HepG2 (cell line): ENCODE measurements at regions not wholly inside any gene's neighbourhood (a gene's known extent, or its start where the extent isn't known, plus 50 kb on each side); places are given as distances from the start of the nearest gene placed in this dataset.

Experiments
- ATAC-seq: fragments of 200-7000 bp; cut with Tn5 transposase; 3 replicates; pipeline ENCODE4 v1.9.1; 2020; ENCODE audit warnings: mild to moderate bottlenecking, moderate library complexity
- BruUV-seq: library from RNA; stranded (reverse); fragments of 400-500 nt; replicated peaks from 2 replicates; lab custom pipeline; 2021; lab: Mats Ljungman, UMichigan
- CTCF ChIA-PET: fragments of 300-600 bp; formaldehyde crosslinking; extraction: SDS; loops from one replicate; lab custom pipeline; 2021; ENCODE audit warnings: low total read pairs, inconsistent platforms, low intra/inter-chr PET ratio; lab: Yijun Ruan, JAX
- POLR2A ChIA-PET: fragments of 350-600 bp; sonication (Branson Sonifier 250); formaldehyde crosslinking; loops from one replicate; lab custom pipeline; 2020; ENCODE audit warnings: antibody characterized with exemption, inconsistent platforms; lab: Yijun Ruan, JAX
- DNase-seq: peaks from one replicate; pipeline ENCODE4 v3.0.0-alpha.2; 2015; ENCODE audit warnings: low spot score
- FAIRE-seq: peaks from 3 replicates; lab custom pipeline; 2011; peaks lifted over from hg19 to GRCh38; lab: Jason Lieb, UNC
- H2AFZ ChIP-seq: one replicate; pipeline ENCODE4 v1.6.1; 2011; ENCODE audit warnings: low read length, inconsistent platforms
- H3K27ac ChIP-seq: fragments of 300-600 bp; 3 replicates; pipeline ENCODE4 v1.8.0; 2011; ENCODE audit warnings: mixed run types, mild to moderate bottlenecking, mixed read lengths, low read length, inconsistent platforms; ENCODE audit not compliant: insufficient read depth; ENCODE audit errors: extremely low read length
- H3K27me3 ChIP-seq, 2 experiments: fragments of 200-600 bp in 1 of 2; 2 replicates in 1 of 2; 3 replicates in 1 of 2; pipeline versions ENCODE4 v1.6.0 to v1.8.0; 2011; ENCODE audit warnings: low read length in 2 of 2, mild to moderate bottlenecking in 2 of 2, moderate library complexity in 2 of 2, inconsistent platforms in 1 of 2; ENCODE audit not compliant: insufficient read depth in 2 of 2, control insufficient read depth in 1 of 2
- H3K36me3 ChIP-seq, 2 experiments: fragments of 200-600 bp in 1 of 2; replicated peaks in 1 of 2; 2 replicates in 1 of 2; 3 replicates in 1 of 2; pipeline versions ENCODE4 v1.5.1 to v1.8.0; 2011; ENCODE audit warnings: low read length in 2 of 2, inconsistent platforms in 1 of 2; ENCODE audit not compliant: insufficient read depth in 2 of 2, control insufficient read depth in 1 of 2
- H3K4me1 ChIP-seq: 2 replicates; pipeline ENCODE4 v1.5.1; 2012; ENCODE audit warnings: low read length, inconsistent platforms; ENCODE audit not compliant: insufficient read depth
- H3K4me2 ChIP-seq: 2 replicates; pipeline ENCODE4 v1.6.0; 2011; ENCODE audit warnings: low read depth, low read length, inconsistent platforms
- H3K4me3 ChIP-seq, 3 experiments: fragments of 200-600 bp in 1 of 3; sonication (generic), shearing (Covaris generic) in 1 of 3; replicated peaks in 1 of 3; 2 replicates each; pipeline ENCODE4 v1.5.1; 2011 to 2016; ENCODE audit warnings: low read length in 3 of 3, inconsistent platforms in 2 of 3, low read depth in 2 of 3, mild to moderate bottlenecking in 2 of 3, control low read depth in 1 of 3, mixed read lengths in 1 of 3; ENCODE audit not compliant: insufficient read depth in 1 of 3
- H3K79me2 ChIP-seq: one replicate; pipeline ENCODE4 v1.6.1; 2011; ENCODE audit warnings: low read length, inconsistent platforms; ENCODE audit not compliant: insufficient read depth
- H3K9ac ChIP-seq: 2 replicates; pipeline ENCODE4 v1.6.0; 2011; ENCODE audit warnings: mild to moderate bottlenecking, low read depth, low read length, inconsistent platforms; ENCODE audit not compliant: insufficient read depth
- H3K9me3 ChIP-seq: 2 replicates; pipeline ENCODE4 v1.5.1; 2012; ENCODE audit warnings: mild to moderate bottlenecking, low read length
- H4K20me1 ChIP-seq: 2 replicates; pipeline ENCODE4 v1.6.0; 2011; ENCODE audit warnings: inconsistent platforms, mild to moderate bottlenecking, low read length, moderate library complexity; ENCODE audit not compliant: insufficient read depth
- DMAP1 ChIP-seq: IDR thresholded peaks from 2 replicates; pipeline ENCODE4 v1.6.1; 2016
- FOXK2 ChIP-seq: fragments of 450-650 bp; IDR thresholded peaks from 2 replicates; pipeline ENCODE4 v1.6.1; 2016
- LRRFIP1 ChIP-seq: sonication (generic); formaldehyde crosslinking; conservative IDR thresholded peaks from 2 replicates; pipeline ENCODE4 v1.4.0; 2020; ENCODE audit warnings: missing genetic modification reagents
- POLR2AphosphoS2 ChIP-seq: IDR thresholded peaks from 2 replicates; pipeline ENCODE4 v1.6.1; 2011; ENCODE audit warnings: low read depth, low read length, improper control_type of control experiment
- TBP ChIP-seq: sonication (generic); formaldehyde crosslinking; IDR thresholded peaks from 2 replicates; pipeline ENCODE4 v1.5.0; 2020; ENCODE audit warnings: missing genetic modification reagents
- TFE3 ChIP-seq: IDR thresholded peaks from 2 replicates; pipeline ENCODE4 v1.6.1; 2016
- ZBTB37 ChIP-seq: sonication (generic); formaldehyde crosslinking; IDR thresholded peaks from 2 replicates; pipeline ENCODE4 v1.4.0; 2020; ENCODE audit warnings: mild to moderate bottlenecking, missing genetic modification reagents
- ZBTB39 ChIP-seq: sonication (generic); formaldehyde crosslinking; IDR thresholded peaks from 2 replicates; pipeline ENCODE4 v1.5.0; 2020; ENCODE audit warnings: missing genetic modification reagents
- ZNF124 ChIP-seq: sonication (generic); formaldehyde crosslinking; IDR thresholded peaks from 2 replicates; pipeline ENCODE4 v1.4.0; 2020; ENCODE audit warnings: missing genetic modification reagents
- ZNF225 ChIP-seq: sonication (generic); formaldehyde crosslinking; IDR thresholded peaks from 2 replicates; pipeline ENCODE4 v1.4.0; 2020; ENCODE audit warnings: mild to moderate bottlenecking, missing genetic modification reagents
- ZNF354B ChIP-seq: sonication (generic); formaldehyde crosslinking; IDR thresholded peaks from 2 replicates; pipeline ENCODE4 v1.8.0; 2022; ENCODE audit warnings: mild to moderate bottlenecking, missing genetic modification reagents
- ZNF75D ChIP-seq: sonication (generic); formaldehyde crosslinking; IDR thresholded peaks from 2 replicates; pipeline ENCODE4 v1.8.1; 2023; ENCODE audit warnings: missing genetic modification reagents, mild to moderate bottlenecking, borderline replicate concordance
- ZNF781 ChIP-seq: sonication (generic); formaldehyde crosslinking; IDR thresholded peaks from 2 replicates; pipeline ENCODE4 v1.5.1; 2020; ENCODE audit warnings: borderline replicate concordance, mild to moderate bottlenecking, missing genetic modification reagents; ENCODE audit errors: not compliant biosample characterization
- WGBS: methylation state at CpG from one replicate; pipeline ENCODE4 v1.1.6; 2017; ENCODE audit warnings: low lambda C conversion rate; 5-methylcytosine and 5-hydroxymethylcytosine counted together
- in situ Hi-C: cut with HindIII; loops from 2 replicates; pipeline ENCODE4 v1.10.0; 2017; ENCODE audit warnings: low pct_unique_long_range_greater_than_20kb; ENCODE audit not compliant: extremely low pct_ligation_motif_present
- intact Hi-C: fragments of 100-400 bp; cut with micrococcal nuclease; formaldehyde crosslinking; loops from one replicate; pipeline ENCODE4 v1.10.0; 2022; ENCODE audit not compliant: unreplicated experiment

GRCh38 chr7:25907214-25907613 lies 244.8 kb upstream of the NFE2L3 start:
- CTCF ChIA-PET = no interaction called here
- no TSS peak for BruUV-seq
- FAIRE-seq (no peak), DNase-seq (no peak), ATAC-seq (no peak)
- Histone ChIP-seq H3K79me2 (no peaks in the 10 kb centered on the region), H3K9me3 (no peaks in the 10 kb centered on the region), H3K36me3 (no peaks in the 10 kb centered on the region), H3K27ac (no peak overlapping the region), H2AFZ (no peak overlapping the region), H4K20me1 (no peaks in the 10 kb centered on the region), H3K4me3 (no peak overlapping the region), H3K4me2 (no peak overlapping the region), H3K4me1 (no peaks in the 10 kb centered on the region), H3K27me3 (peaks cover 0 to 10% of the 10 kb centered on the region in 2 experiments; a peak in 2 of 5 replicates), H3K9ac (no peak overlapping the region)
- POLR2A ChIA-PET = no interaction called here
- intact Hi-C loops = no loop called here
- WGBS = 45% methylated on average over 7 of the region's 7 CpGs
- in situ Hi-C loops = no loop called here
- no peak for TF ChIP-seq ZBTB39 (CRISPR knock-in tag)
- TF ChIP-seq FOXK2 = no peak
- no peak for TF ChIP-seq ZNF354B (CRISPR knock-in tag)
- TF ChIP-seq ZNF225 = no peak
- no peak for TF ChIP-seq ZNF75D (CRISPR knock-in tag)
- no peak for TF ChIP-seq ZNF124 (CRISPR knock-in tag)
- TF ChIP-seq POLR2AphosphoS2 = no peak
- TF ChIP-seq ZNF781 (CRISPR knock-in tag) = no peak
- no peak for TF ChIP-seq TBP
- TF ChIP-seq LRRFIP1 (CRISPR knock-in tag) = no peak
- no peak for TF ChIP-seq TFE3
- TF ChIP-seq DMAP1 (CRISPR knock-in tag) = no peak
- no peak for TF ChIP-seq ZBTB37 (CRISPR knock-in tag)
